H9 (cell line): ENCODE measurements at regions not wholly inside any gene's neighbourhood (a gene's known extent, or its start where the extent isn't known, plus 50 kb on each side); places are given as distances from the start of the nearest gene placed in this dataset.

Experiments
- DNase-seq: peaks from one replicate; pipeline ENCODE4 v3.0.0-alpha.2; 2017
- H2AFZ ChIP-seq: one replicate; pipeline ENCODE4 v1.6.1; 2013; ENCODE audit warnings: mild to moderate bottlenecking, low read length, control low read depth, moderate library complexity
- H2AK5ac ChIP-seq: 2 replicates; pipeline ENCODE4 v1.6.1; 2013; ENCODE audit warnings: low read length, control low read depth, mixed read lengths; ENCODE audit not compliant: insufficient read length
- H2BK120ac ChIP-seq: one replicate; pipeline ENCODE4 v1.6.1; 2013; ENCODE audit warnings: low read depth, mild to moderate bottlenecking, low read length, control low read depth, inconsistent platforms; ENCODE audit not compliant: poor library complexity, severe bottlenecking
- H2BK12ac ChIP-seq: 2 replicates; pipeline ENCODE4 v1.6.1; 2013; ENCODE audit warnings: low read length, control low read depth, mixed read lengths, low read depth; ENCODE audit not compliant: insufficient read length
- H2BK15ac ChIP-seq: 2 replicates; pipeline ENCODE4 v1.6.1; 2013; ENCODE audit warnings: low read depth, low read length, control low read depth
- H2BK20ac ChIP-seq: one replicate; pipeline ENCODE4 v1.6.1; 2013; ENCODE audit warnings: low read depth, mild to moderate bottlenecking, low read length, control low read depth, inconsistent platforms; ENCODE audit not compliant: poor library complexity, severe bottlenecking
- H2BK5ac ChIP-seq: 2 replicates; pipeline ENCODE4 v1.6.1; 2013; ENCODE audit warnings: low read length, control low read depth, mixed read lengths; ENCODE audit not compliant: insufficient read length
- H3K14ac ChIP-seq: 2 replicates; pipeline ENCODE4 v1.6.1; 2013; ENCODE audit warnings: low read length, control low read depth; ENCODE audit not compliant: insufficient read depth
- H3K18ac ChIP-seq: 2 replicates; pipeline ENCODE4 v1.6.1; 2013; ENCODE audit warnings: low read depth, mild to moderate bottlenecking, mixed read lengths, low read length, control low read depth; ENCODE audit not compliant: insufficient read length
- H3K23ac ChIP-seq: 2 replicates; pipeline ENCODE4 v1.6.1; 2013; ENCODE audit warnings: low read length, control low read depth, mixed read lengths, low read depth; ENCODE audit not compliant: insufficient read length
- H3K23me2 ChIP-seq: 2 replicates; pipeline ENCODE4 v1.6.1; 2013; ENCODE audit warnings: low read depth, mild to moderate bottlenecking, mixed read lengths, low read length, control low read depth; ENCODE audit not compliant: insufficient read length, poor library complexity, severe bottlenecking
- H3K27ac ChIP-seq: 2 replicates; pipeline ENCODE4 v1.5.1; 2013; ENCODE audit warnings: low read length, control low read depth, mixed read lengths, low read depth; ENCODE audit not compliant: insufficient read length
- H3K27me3 ChIP-seq: 2 replicates; pipeline ENCODE4 v1.6.1; 2013; ENCODE audit warnings: low read length, control low read depth, inconsistent platforms; ENCODE audit not compliant: insufficient read depth
- H3K4ac ChIP-seq: 2 replicates; pipeline ENCODE4 v1.6.1; 2013; ENCODE audit warnings: low read depth, mild to moderate bottlenecking, control low read depth, inconsistent platforms, low read length, moderate library complexity
- H3K4me1 ChIP-seq: 2 replicates; pipeline ENCODE4 v1.6.1; 2013; ENCODE audit warnings: low read length, control low read depth, inconsistent platforms; ENCODE audit not compliant: insufficient read depth
- H3K4me2 ChIP-seq: 2 replicates; pipeline ENCODE4 v1.6.1; 2013; ENCODE audit warnings: low read length, control low read depth, mixed read lengths; ENCODE audit not compliant: insufficient read length, insufficient read depth
- H3K56ac ChIP-seq: 2 replicates; pipeline ENCODE4 v1.6.1; 2013; ENCODE audit warnings: low read depth, mild to moderate bottlenecking, mixed read lengths, low read length, control low read depth; ENCODE audit not compliant: insufficient read length
- H3K79me1 ChIP-seq: 2 replicates; pipeline ENCODE4 v1.6.1; 2013; ENCODE audit warnings: low read depth, mild to moderate bottlenecking, moderate library complexity, low read length, control low read depth, inconsistent platforms; ENCODE audit not compliant: insufficient read depth, poor library complexity, severe bottlenecking
- H3K79me2 ChIP-seq: 2 replicates; pipeline ENCODE4 v1.6.1; 2013; ENCODE audit warnings: low read length, control low read depth, inconsistent platforms; ENCODE audit not compliant: insufficient read depth
- H3K9ac ChIP-seq: 2 replicates; pipeline ENCODE4 v1.6.1; 2013; ENCODE audit warnings: low read length, control low read depth, mixed read lengths; ENCODE audit not compliant: insufficient read length; ENCODE audit errors: extremely low read depth
- H3K9me3 ChIP-seq: one replicate; pipeline ENCODE4 v1.6.1; 2013; ENCODE audit warnings: low read depth, low read length, inconsistent platforms; ENCODE audit not compliant: control insufficient read depth
- H3T11ph ChIP-seq: one replicate; pipeline ENCODE4 v1.6.1; 2013; ENCODE audit warnings: mild to moderate bottlenecking, low read length, control low read depth, inconsistent platforms
- H4K20me1 ChIP-seq: one replicate; pipeline ENCODE4 v1.6.1; 2013; ENCODE audit not compliant: control insufficient read depth, insufficient read length, insufficient read depth
- H4K5ac ChIP-seq: 2 replicates; pipeline ENCODE4 v1.6.1; 2013; ENCODE audit warnings: low read depth, mild to moderate bottlenecking, mixed read lengths, low read length, control low read depth; ENCODE audit not compliant: insufficient read length
- H4K8ac ChIP-seq: replicated peaks from 2 replicates; pipeline ENCODE4 v1.6.1; 2013; ENCODE audit warnings: low read length, control low read depth, mixed read lengths, low read depth; ENCODE audit not compliant: insufficient read length
- H4K91ac ChIP-seq: 2 replicates; pipeline ENCODE4 v1.6.1; 2013; ENCODE audit warnings: low read depth, mild to moderate bottlenecking, moderate library complexity, mixed read lengths, low read length, control low read depth; ENCODE audit not compliant: insufficient read length
- H3K27ac Mint-ChIP-seq, 3 experiments: 2 replicates in 2 of 3; 3 replicates in 1 of 3; pipeline ENCODE4 v1.8.0; 2020 to 2021; ENCODE audit warnings: mixed read lengths in 3 of 3, mild to moderate bottlenecking in 1 of 3, moderate library complexity in 1 of 3
- H3K27me3 Mint-ChIP-seq: 2 replicates; pipeline ENCODE4 v1.8.0; 2021; ENCODE audit warnings: low read depth, mild to moderate bottlenecking, moderate library complexity, mixed read lengths
- H3K36me3 Mint-ChIP-seq, 3 experiments: 2 replicates in 2 of 3; 3 replicates in 1 of 3; pipeline ENCODE4 v1.8.0; 2020 to 2021; ENCODE audit warnings: low read depth in 3 of 3, mixed read lengths in 3 of 3; ENCODE audit not compliant: insufficient read depth in 1 of 3
- H3K4me1 Mint-ChIP-seq, 2 experiments: 2 replicates each; pipeline ENCODE4 v1.8.0; 2020; ENCODE audit warnings: mixed read lengths in 2 of 2
- H3K4me3 Mint-ChIP-seq, 2 experiments: 2 replicates in 1 of 2; 3 replicates in 1 of 2; pipeline ENCODE4 v1.8.0; 2020 to 2021; ENCODE audit warnings: mild to moderate bottlenecking in 2 of 2, mixed read lengths in 2 of 2, moderate library complexity in 1 of 2
- H3K9me3 Mint-ChIP-seq, 2 experiments: 2 replicates in 1 of 2; 3 replicates in 1 of 2; pipeline ENCODE4 v1.8.0; 2020; ENCODE audit warnings: mild to moderate bottlenecking in 2 of 2, mixed read lengths in 2 of 2, moderate library complexity in 1 of 2
- WGBS: extraction: QIAGEN DNeasy Blood & Tissue Kit; methylation state at CpG from one replicate; pipeline ENCODE4 v1.1.7; 2013; ENCODE audit warnings: missing lambda C conversion rate, low lambda C conversion rate, mixed read lengths; ENCODE audit not compliant: insufficient read length; ENCODE audit errors: extremely low coverage; 5-methylcytosine and 5-hydroxymethylcytosine counted together
- TF ChIP-seq, protein P1 (sequence below): fragments of 200-600 bp; sonication (generic); conservative IDR thresholded peaks from 3 replicates; pipeline ENCODE4 v1.8.0; 2021; ENCODE audit warnings: antibody characterized with exemption, mild to moderate bottlenecking

DNA sequence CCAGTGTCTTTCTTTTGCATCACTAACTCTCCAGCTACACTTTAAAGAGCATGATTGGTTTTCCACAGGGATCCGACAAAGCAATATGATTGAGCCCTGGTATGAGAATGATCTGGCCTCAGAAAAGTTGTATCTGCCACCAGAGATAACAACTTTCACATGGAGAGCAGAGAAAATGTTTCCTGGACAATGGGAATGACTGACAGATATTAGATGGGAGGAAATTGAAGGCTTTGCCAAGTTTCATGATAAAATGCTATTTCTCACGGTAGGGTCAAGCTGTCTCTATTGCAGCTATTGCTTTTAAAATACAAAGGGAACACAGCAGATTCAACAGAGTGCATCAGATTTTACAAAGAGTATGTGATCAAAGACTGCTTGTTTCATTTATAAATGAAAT, 56.4 kb upstream of the GLIS3 start:
- H2BK120ac ChIP-seq: no peak overlapping the region
- no peak overlapping the region for H3K27ac ChIP-seq
- H3T11ph ChIP-seq: no peak overlapping the region
- no peak overlapping the region for H3K4me2 ChIP-seq
- no peak overlapping the region for H3K23ac ChIP-seq
- no peak overlapping the region for H3K56ac ChIP-seq
- peaks cover 0 to 3% of the 10 kb centered on the region in 2 experiments; a peak in 2 of 5 replicates for H3K9me3 Mint-ChIP-seq
- H3K79me2 ChIP-seq: no peaks in the 10 kb centered on the region
- no peak overlapping the region for H2BK15ac ChIP-seq
- H2BK20ac ChIP-seq: no peak overlapping the region
- H2BK5ac ChIP-seq: no peak overlapping the region
- no peaks in the 10 kb centered on the region; a peak in 1 of 7 replicates for H3K36me3 Mint-ChIP-seq
- H2BK12ac ChIP-seq: no peak overlapping the region
- peaks cover 0 to 4% of the 10 kb centered on the region in 2 experiments; a peak in 2 of 4 replicates for H3K4me1 Mint-ChIP-seq
- no peak overlapping the region for H3K27ac Mint-ChIP-seq
- H3K79me1 ChIP-seq: no peaks in the 10 kb centered on the region
- H3K27me3 Mint-ChIP-seq: no peaks in the 10 kb centered on the region; the same call in 1 of the 2 replicates
- no peak for DNase-seq
- H2AK5ac ChIP-seq: no peak overlapping the region
- no peaks in the 10 kb centered on the region for H3K23me2 ChIP-seq
- H3K27me3 ChIP-seq: no peaks in the 10 kb centered on the region
- H4K8ac ChIP-seq: no peak overlapping the region
- no peak overlapping the region for H3K9ac ChIP-seq
- no peaks in the 10 kb centered on the region for H3K9me3 ChIP-seq
- no peak overlapping the region for H4K5ac ChIP-seq
- H3K4me3 Mint-ChIP-seq: no peak overlapping the region
- TF ChIP-seq, protein P1, sequence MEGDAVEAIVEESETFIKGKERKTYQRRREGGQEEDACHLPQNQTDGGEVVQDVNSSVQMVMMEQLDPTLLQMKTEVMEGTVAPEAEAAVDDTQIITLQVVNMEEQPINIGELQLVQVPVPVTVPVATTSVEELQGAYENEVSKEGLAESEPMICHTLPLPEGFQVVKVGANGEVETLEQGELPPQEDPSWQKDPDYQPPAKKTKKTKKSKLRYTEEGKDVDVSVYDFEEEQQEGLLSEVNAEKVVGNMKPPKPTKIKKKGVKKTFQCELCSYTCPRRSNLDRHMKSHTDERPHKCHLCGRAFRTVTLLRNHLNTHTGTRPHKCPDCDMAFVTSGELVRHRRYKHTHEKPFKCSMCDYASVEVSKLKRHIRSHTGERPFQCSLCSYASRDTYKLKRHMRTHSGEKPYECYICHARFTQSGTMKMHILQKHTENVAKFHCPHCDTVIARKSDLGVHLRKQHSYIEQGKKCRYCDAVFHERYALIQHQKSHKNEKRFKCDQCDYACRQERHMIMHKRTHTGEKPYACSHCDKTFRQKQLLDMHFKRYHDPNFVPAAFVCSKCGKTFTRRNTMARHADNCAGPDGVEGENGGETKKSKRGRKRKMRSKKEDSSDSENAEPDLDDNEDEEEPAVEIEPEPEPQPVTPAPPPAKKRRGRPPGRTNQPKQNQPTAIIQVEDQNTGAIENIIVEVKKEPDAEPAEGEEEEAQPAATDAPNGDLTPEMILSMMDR: no peak
- no peaks in the 10 kb centered on the region for H3K4me1 ChIP-seq
- H4K20me1 ChIP-seq: no peaks in the 10 kb centered on the region
- no peak overlapping the region for H2AFZ ChIP-seq
- H4K91ac ChIP-seq: no peak overlapping the region
- H3K18ac ChIP-seq: no peak overlapping the region
- H3K4ac ChIP-seq: no peak overlapping the region
- no peak overlapping the region for H3K14ac ChIP-seq
- WGBS: no CpG with 5 or more reads among the region's 2 CpGs
